RWPE2 (cell line): ENCODE measurements at regions not wholly inside any gene's neighbourhood (a gene's known extent, or its start where the extent isn't known, plus 50 kb on each side); places are given as distances from the start of the nearest gene placed in this dataset.
A peak's percentile ranks its signal among the peaks of the same experiment; 100 is the strongest.

Experiments used
- ATAC-seq: fragments of 200-7000 bp; cut with Tn5 transposase; 3 replicates; pipeline ENCODE4 v1.9.1; 2021; ENCODE audit warnings: low read depth
- DNase-seq: peaks from one replicate; pipeline ENCODE4 v3.0.0-alpha.2; 2020; ENCODE audit warnings: low spot score
- H3K27ac ChIP-seq: fragments of 450-650 bp; 2 replicates; pipeline ENCODE4 v1.5.1; 2017; ENCODE audit warnings: mild to moderate bottlenecking; ENCODE audit not compliant: poor library complexity, severe bottlenecking
- H3K27me3 ChIP-seq: fragments of 250-450 bp; sonication (Bioruptor Pico); 2 replicates; pipeline ENCODE4 v1.5.1; 2021; ENCODE audit warnings: mild to moderate bottlenecking, moderate library complexity; ENCODE audit not compliant: insufficient read depth, poor library complexity, severe bottlenecking
- H3K36me3 ChIP-seq: fragments of 250-450 bp; sonication (Bioruptor Pico); 2 replicates; pipeline ENCODE4 v1.5.1; 2020; ENCODE audit warnings: low read depth, mild to moderate bottlenecking, moderate library complexity
- H3K4me1 ChIP-seq: fragments of 250-450 bp; sonication (Bioruptor Pico); 2 replicates; pipeline ENCODE4 v1.5.1; 2021; ENCODE audit warnings: mild to moderate bottlenecking, moderate library complexity; ENCODE audit not compliant: insufficient read depth, poor library complexity, severe bottlenecking
- H3K4me3 ChIP-seq: fragments of 250-450 bp; sonication (Bioruptor Pico); 2 replicates; pipeline ENCODE4 v1.5.1; 2021; ENCODE audit warnings: mild to moderate bottlenecking, moderate library complexity; ENCODE audit not compliant: severe bottlenecking
- H3K9me3 ChIP-seq: fragments of 250-450 bp; sonication (Bioruptor Pico); 2 replicates; pipeline ENCODE4 v1.5.1; 2021; ENCODE audit warnings: mild to moderate bottlenecking, moderate library complexity; ENCODE audit not compliant: severe bottlenecking
- CTCF ChIP-seq: fragments of 450-650 bp; IDR thresholded peaks from one replicate; pipeline ENCODE4 v1.5.1; 2017; ENCODE audit warnings: mild to moderate bottlenecking, moderate library complexity; ENCODE audit not compliant: poor library complexity, severe bottlenecking

GRCh38 chr5:173434270-173434669 is 106.1 kb upstream of the STC2 start:
- H3K9me3 ChIP-seq, result no peaks in the 10 kb centered on the region
- ATAC-seq, result no peak
- no peaks in the 10 kb centered on the region for H3K36me3 ChIP-seq
- no peak overlapping the region for H3K27ac ChIP-seq
- no peak for TF ChIP-seq CTCF
- H3K4me1 ChIP-seq, result no peaks in the 10 kb centered on the region
- no peak overlapping the region for H3K4me3 ChIP-seq
- no peak for DNase-seq
- no peaks in the 10 kb centered on the region for H3K27me3 ChIP-seq

GRCh38 chr5:173430394-173430793 is 102.2 kb upstream of the STC2 start:
- Histone ChIP-seq H3K27me3 (no peaks in the 10 kb centered on the region), H3K9me3 (no peaks in the 10 kb centered on the region), H3K36me3 (no peaks in the 10 kb centered on the region), H3K4me1 (no peaks in the 10 kb centered on the region), H3K4me3 (no peak overlapping the region), H3K27ac (no peak overlapping the region)
- ATAC-seq (no peak), DNase-seq (no peak)
- no peak for TF ChIP-seq CTCF

- Histone ChIP-seq H3K4me3 (no peak overlapping the region), H3K4me1 (no peaks in the 10 kb centered on the region), H3K27ac (no peak overlapping the region), H3K27me3 (no peaks in the 10 kb centered on the region), H3K36me3 (no peaks in the 10 kb centered on the region), H3K9me3 (no peaks in the 10 kb centered on the region)
- no peak for TF ChIP-seq CTCF
- ATAC-seq (peak; percentile 73), DNase-seq (no peak)
Observed at GRCh38 chr5:173429489-173430150, 101.4 kb upstream of the STC2 start.

- no peak for ATAC-seq
- DNase-seq, result no peak
- H3K27ac ChIP-seq, result no peak overlapping the region
- H3K9me3 ChIP-seq, result no peaks in the 10 kb centered on the region
- TF ChIP-seq CTCF, result no peak
- H3K4me1 ChIP-seq, result no peaks in the 10 kb centered on the region
- H3K4me3 ChIP-seq, result no peak overlapping the region
- no peaks in the 10 kb centered on the region for H3K36me3 ChIP-seq
- no peaks in the 10 kb centered on the region for H3K27me3 ChIP-seq
Observed at GRCh38 chr5:173423452-173424117, 95.4 kb upstream of the STC2 start.

GRCh38 chr5:173420108-173420507 is 91.9 kb upstream of the STC2 start:
- Histone ChIP-seq H3K4me3 (no peak overlapping the region), H3K4me1 (no peaks in the 10 kb centered on the region), H3K27me3 (no peaks in the 10 kb centered on the region), H3K9me3 (no peaks in the 10 kb centered on the region), H3K27ac (no peak overlapping the region), H3K36me3 (no peaks in the 10 kb centered on the region)
- DNase-seq (no peak), ATAC-seq (no peak)
- TF ChIP-seq CTCF, result no peak
